HEK293T (cell line): ENCODE measurements at regions not wholly inside any gene's neighbourhood (a gene's known extent, or its start where the extent isn't known, plus 50 kb on each side); places are given as distances from the start of the nearest gene placed in this dataset.

Experiments
- CTCF ChIA-PET: fragments of 350-600 bp; formaldehyde crosslinking; extraction: SDS; loops from one replicate; lab custom pipeline; 2021; ENCODE audit warnings: antibody characterized with exemption, inconsistent platforms; lab: Yijun Ruan, JAX
- POLR2A ChIA-PET: fragments of 350-600 bp; formaldehyde crosslinking; extraction: SDS; loops from one replicate; lab custom pipeline; 2020; ENCODE audit warnings: antibody characterized with exemption, inconsistent platforms; lab: Yijun Ruan, JAX
- DNase-seq: peaks from one replicate; pipeline ENCODE4 v3.0.0; 2012; ENCODE audit warnings: mixed read lengths; ENCODE audit errors: extremely low spot score
- ARNT ChIP-seq: fragments of 450-650 bp; IDR thresholded peaks from 2 replicates; pipeline ENCODE4 v1.6.1; 2017; ENCODE audit warnings: mild to moderate bottlenecking
- BHLHE40 ChIP-seq: fragments of 450-650 bp; IDR thresholded peaks from 2 replicates; pipeline ENCODE4 v1.6.1; 2016; ENCODE audit warnings: mild to moderate bottlenecking, moderate library complexity, borderline replicate concordance
- CTBP1 ChIP-seq: fragments of 450-650 bp; IDR thresholded peaks from 2 replicates; pipeline ENCODE4 v1.6.1; 2016; ENCODE audit warnings: borderline replicate concordance
- ELF4 ChIP-seq: fragments of 450-650 bp; IDR thresholded peaks from 2 replicates; pipeline ENCODE4 v1.6.1; 2017; ENCODE audit warnings: antibody characterized with exemption
- FOXA1 ChIP-seq: fragments of 450-650 bp; IDR thresholded peaks from 2 replicates; pipeline ENCODE4 v1.6.1; 2016; ENCODE audit warnings: mild to moderate bottlenecking
- FOXK2 ChIP-seq: fragments of 450-650 bp; IDR thresholded peaks from 2 replicates; pipeline ENCODE4 v1.6.1; 2016; ENCODE audit warnings: mild to moderate bottlenecking
- FOXM1 ChIP-seq: fragments of 450-650 bp; IDR thresholded peaks from 2 replicates; pipeline ENCODE4 v1.6.1; 2017; ENCODE audit warnings: mild to moderate bottlenecking, borderline replicate concordance
- HDGF ChIP-seq: fragments of 450-650 bp; IDR thresholded peaks from 2 replicates; pipeline ENCODE4 v1.6.1; 2017; ENCODE audit warnings: antibody characterized with exemption, borderline replicate concordance
- L3MBTL2 ChIP-seq: fragments of 450-650 bp; conservative IDR thresholded peaks from 2 replicates; pipeline ENCODE4 v1.6.1; 2016; ENCODE audit warnings: mild to moderate bottlenecking
- LEF1 ChIP-seq: fragments of 450-650 bp; IDR thresholded peaks from 2 replicates; pipeline ENCODE4 v1.6.1; 2017; ENCODE audit warnings: mild to moderate bottlenecking, borderline replicate concordance
- NFRKB ChIP-seq: fragments of 450-650 bp; IDR thresholded peaks from 2 replicates; pipeline ENCODE4 v1.6.1; 2016; ENCODE audit warnings: mild to moderate bottlenecking, moderate library complexity
- SP1 ChIP-seq: fragments of 450-650 bp; IDR thresholded peaks from 2 replicates; pipeline ENCODE4 v1.6.1; 2017
- SUZ12 ChIP-seq: fragments of 450-650 bp; IDR thresholded peaks from 2 replicates; pipeline ENCODE4 v1.6.1; 2016; ENCODE audit warnings: mild to moderate bottlenecking
- TARDBP ChIP-seq: fragments of 450-650 bp; IDR thresholded peaks from 2 replicates; pipeline ENCODE4 v1.6.1; 2016
- ZNF384 ChIP-seq: fragments of 450-650 bp; IDR thresholded peaks from 2 replicates; pipeline ENCODE4 v1.6.1; 2016
- TF ChIP-seq, protein P1 (sequence below): fragments of 450-650 bp; IDR thresholded peaks from 2 replicates; pipeline ENCODE4 v1.6.1; 2016

- ChIA-PET POLR2A (no interaction called here), CTCF (no interaction called here)
- TF ChIP-seq SUZ12 (no peak), BHLHE40 (no peak), LEF1 (no peak), L3MBTL2 (no peak), FOXM1 (no peak), HDGF (no peak), NFRKB (no peak), ELF4 (no peak), SP1 (no peak), TARDBP (no peak), CTBP1 (no peak), ARNT (no peak), FOXK2 (no peak)
- TF ChIP-seq, protein P1, sequence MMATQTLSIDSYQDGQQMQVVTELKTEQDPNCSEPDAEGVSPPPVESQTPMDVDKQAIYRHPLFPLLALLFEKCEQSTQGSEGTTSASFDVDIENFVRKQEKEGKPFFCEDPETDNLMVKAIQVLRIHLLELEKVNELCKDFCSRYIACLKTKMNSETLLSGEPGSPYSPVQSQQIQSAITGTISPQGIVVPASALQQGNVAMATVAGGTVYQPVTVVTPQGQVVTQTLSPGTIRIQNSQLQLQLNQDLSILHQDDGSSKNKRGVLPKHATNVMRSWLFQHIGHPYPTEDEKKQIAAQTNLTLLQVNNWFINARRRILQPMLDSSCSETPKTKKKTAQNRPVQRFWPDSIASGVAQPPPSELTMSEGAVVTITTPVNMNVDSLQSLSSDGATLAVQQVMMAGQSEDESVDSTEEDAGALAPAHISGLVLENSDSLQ = no peak
- DNase-seq = no peak
Measured at GRCh38 chr2:147641651-147642050, 203.2 kb upstream of the ACVR2A start.

GRCh38 chr2:147639891-147640290, 204.9 kb upstream of the ACVR2A start:
- DNase-seq = no peak
- ChIA-PET POLR2A (no interaction called here), CTCF (no interaction called here)
- no peak for TF ChIP-seq LEF1
- TF ChIP-seq BHLHE40 = no peak
- no peak for TF ChIP-seq SP1
- no peak for TF ChIP-seq ARNT
- no peak for TF ChIP-seq CTBP1
- no peak for TF ChIP-seq FOXK2
- no peak for TF ChIP-seq SUZ12
- TF ChIP-seq TARDBP = no peak
- TF ChIP-seq HDGF = no peak
- TF ChIP-seq, protein P1 = no peak
- no peak for TF ChIP-seq ELF4
- TF ChIP-seq L3MBTL2 = no peak

- ChIA-PET CTCF (no interaction called here), POLR2A (no interaction called here)
- no peak for DNase-seq
- TF ChIP-seq HDGF (no peak), ELF4 (no peak), LEF1 (no peak), CTBP1 (no peak), SUZ12 (no peak), NFRKB (no peak), SP1 (no peak), ARNT (no peak), FOXM1 (no peak), L3MBTL2 (no peak), BHLHE40 (no peak), ZNF384 (no peak), TARDBP (no peak), FOXK2 (no peak), FOXA1 (no peak)
- TF ChIP-seq, protein P1 = no peak
Measured at GRCh38 chr2:147639386-147639785, 205.4 kb upstream of the ACVR2A start.

DNA sequence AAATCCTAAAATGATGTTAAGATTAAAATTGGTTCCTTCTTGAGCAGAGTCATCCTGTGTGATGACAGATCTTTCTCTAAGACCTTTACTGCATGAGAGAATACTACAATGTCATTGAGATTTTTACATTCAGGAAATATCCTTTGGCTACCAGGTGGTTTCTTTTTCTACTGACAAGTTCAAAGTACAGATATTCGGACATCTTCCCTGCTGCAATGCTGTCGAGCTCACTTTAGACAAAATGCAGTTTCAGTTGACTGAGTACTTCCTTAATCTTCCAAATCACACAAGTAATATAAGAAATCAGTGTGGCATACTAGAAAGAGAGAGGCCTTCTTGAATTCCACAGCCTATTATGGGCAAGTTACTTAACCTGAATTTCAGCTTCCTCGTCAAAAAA, 207.9 kb upstream of the ACVR2A start:
- ChIA-PET CTCF (no interaction called here), POLR2A (no interaction called here)
- TF ChIP-seq SP1 = no peak
- TF ChIP-seq FOXK2 = no peak
- TF ChIP-seq ARNT = no peak
- TF ChIP-seq FOXM1 = no peak
- no peak for TF ChIP-seq NFRKB
- TF ChIP-seq FOXA1 = no peak
- TF ChIP-seq SUZ12 = no peak
- DNase-seq = no peak

DNA sequence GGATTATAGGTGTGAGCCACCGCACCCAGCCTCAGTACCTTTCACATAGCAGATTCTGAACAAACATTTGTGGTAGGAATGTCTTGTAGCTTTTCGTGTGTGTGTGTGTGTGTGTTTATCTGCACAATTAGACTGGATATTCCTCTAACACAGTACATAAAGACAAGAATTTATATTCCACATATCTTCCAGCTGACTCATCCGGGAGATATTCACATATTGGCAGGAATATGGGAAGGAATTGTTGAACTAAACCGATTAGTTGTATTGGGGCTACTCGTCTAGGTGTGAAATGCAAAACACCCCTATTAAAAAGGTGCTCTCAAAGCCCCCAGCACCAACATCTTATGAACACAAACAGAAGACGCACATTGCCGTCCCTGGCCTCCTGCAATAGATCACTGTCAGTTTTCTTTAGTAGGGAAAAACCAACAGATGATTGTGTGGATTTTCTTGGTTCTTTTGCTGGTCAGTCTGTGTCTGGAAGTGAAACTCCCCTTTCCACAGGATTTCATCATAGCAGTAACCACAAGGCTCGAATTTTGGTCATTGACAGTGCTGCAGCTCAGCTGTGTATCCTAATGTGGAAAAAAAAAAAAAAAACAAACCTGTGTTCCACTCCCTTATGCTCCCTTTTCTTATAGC, 208.5 kb upstream of the ACVR2A start:
- ChIA-PET POLR2A (no interaction called here), CTCF (no interaction called here)
- no peak for TF ChIP-seq ZNF384
- no peak for TF ChIP-seq TARDBP
- no peak for TF ChIP-seq ELF4
- no peak for TF ChIP-seq FOXK2
- no peak for TF ChIP-seq ARNT
- TF ChIP-seq NFRKB = no peak
- TF ChIP-seq BHLHE40 = no peak
- no peak for TF ChIP-seq CTBP1
- no peak for TF ChIP-seq HDGF
- no peak for TF ChIP-seq SUZ12
- no peak for TF ChIP-seq LEF1
- TF ChIP-seq FOXM1 = no peak
- no peak for TF ChIP-seq L3MBTL2
- TF ChIP-seq SP1 = no peak
- no peak for TF ChIP-seq FOXA1
- TF ChIP-seq, protein P1 = no peak
- no peak for DNase-seq

DNA sequence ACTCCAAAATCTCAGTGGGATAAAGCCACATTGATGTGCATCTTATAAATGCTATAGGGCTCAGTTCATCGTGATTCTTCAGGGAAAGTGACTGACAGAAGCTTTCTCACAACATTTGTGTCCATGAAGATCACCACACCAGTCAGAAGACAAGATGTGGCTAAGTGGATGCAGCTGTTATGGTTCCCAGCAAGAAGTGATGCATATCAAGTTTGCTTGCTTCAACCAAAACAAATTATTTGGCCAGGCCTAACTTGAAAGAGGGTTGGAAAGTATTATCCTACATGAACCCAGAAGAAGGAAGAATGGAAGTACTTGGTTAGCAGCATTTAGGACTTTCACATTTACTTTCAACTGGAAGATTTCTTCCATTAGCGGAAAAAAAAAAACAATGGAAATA, 210.0 kb upstream of the ACVR2A start:
- TF ChIP-seq LEF1 (no peak), HDGF (no peak), ARNT (no peak), L3MBTL2 (no peak), ELF4 (no peak), ZNF384 (no peak), SUZ12 (no peak), TARDBP (no peak), NFRKB (no peak), SP1 (no peak), FOXA1 (no peak), FOXK2 (no peak)
- TF ChIP-seq, protein P1 = no peak
- DNase-seq = no peak
- POLR2A ChIA-PET = no interaction called here
- CTCF ChIA-PET = no interaction called here
